Ishikawa (cell line): ENCODE measurements at regions not wholly inside any gene's neighbourhood (a gene's known extent, or its start where the extent isn't known, plus 50 kb on each side); places are given as distances from the start of the nearest gene placed in this dataset.

Source experiments
- EP300 ChIP-seq: IDR thresholded peaks from 2 replicates; pipeline ENCODE4 v1.6.1; 2012; ENCODE audit warnings: borderline replicate concordance
- MAX ChIP-seq: IDR thresholded peaks from 2 replicates; pipeline ENCODE4 v1.6.1; 2012
- REST ChIP-seq: IDR thresholded peaks from 2 replicates; pipeline ENCODE4 v1.6.1; 2012; ENCODE audit warnings: low read depth, mild to moderate bottlenecking
- TAF1 ChIP-seq: IDR thresholded peaks from 2 replicates; pipeline ENCODE4 v1.6.1; 2012; ENCODE audit warnings: low read depth, mild to moderate bottlenecking
- TCF12 ChIP-seq: IDR thresholded peaks from 2 replicates; pipeline ENCODE4 v1.6.1; 2012; ENCODE audit warnings: low read depth
- YY1 ChIP-seq: IDR thresholded peaks from 2 replicates; pipeline ENCODE4 v1.6.1; 2012; ENCODE audit warnings: low read depth

GRCh38 chr16:79998143-79998542, 397.6 kb upstream of the MAF start:
- TF ChIP-seq MAX: no peak
- no peak for TF ChIP-seq YY1
- TF ChIP-seq TAF1: no peak
- no peak for TF ChIP-seq REST
- TF ChIP-seq EP300: no peak
- TF ChIP-seq TCF12: no peak
